Astrocyte (in vitro differentiated cells and primary cell): ENCODE measurements at regions not wholly inside any gene's neighbourhood (a gene's known extent, or its start where the extent isn't known, plus 50 kb on each side); places are given as distances from the start of the nearest gene placed in this dataset.

Source experiments
- DNase-seq: peaks from one replicate; pipeline ENCODE4 v3.0.0-alpha.2; 2010; ENCODE audit warnings: low read depth
- FAIRE-seq: peaks from 2 replicates; lab custom pipeline; 2011; peaks lifted over from hg19 to GRCh38; lab: Jason Lieb, UNC
- H2AFZ ChIP-seq: 2 replicates; pipeline ENCODE4 v1.6.0; 2012; ENCODE audit warnings: low read depth, low read length, inconsistent platforms
- H3K27ac ChIP-seq: 2 replicates; pipeline ENCODE4 v1.5.1; 2011; ENCODE audit warnings: low read depth, low read length, inconsistent platforms
- H3K27me3 ChIP-seq: 2 replicates; pipeline ENCODE4 v1.6.0; 2011; ENCODE audit warnings: low read length, inconsistent platforms; ENCODE audit not compliant: insufficient read depth
- H3K36me3 ChIP-seq: 2 replicates; pipeline ENCODE4 v1.5.1; 2011; ENCODE audit warnings: low read length, inconsistent platforms; ENCODE audit not compliant: insufficient read depth
- H3K4me1 ChIP-seq: 2 replicates; pipeline ENCODE4 v1.5.1; 2011; ENCODE audit warnings: low read length, inconsistent platforms; ENCODE audit not compliant: insufficient read depth
- H3K4me2 ChIP-seq: 2 replicates; pipeline ENCODE4 v1.6.0; 2012; ENCODE audit warnings: low read length, inconsistent platforms
- H3K4me3 ChIP-seq: 2 replicates; pipeline ENCODE4 v1.5.1; 2011; ENCODE audit warnings: low read depth, mild to moderate bottlenecking, low read length, inconsistent platforms; ENCODE audit not compliant: insufficient read depth
- H3K79me2 ChIP-seq: 2 replicates; pipeline ENCODE4 v1.6.0; 2012; ENCODE audit warnings: mild to moderate bottlenecking, low read length, inconsistent platforms; ENCODE audit not compliant: insufficient read depth
- H3K9ac ChIP-seq: 2 replicates; pipeline ENCODE4 v1.6.0; 2012; ENCODE audit warnings: mild to moderate bottlenecking, low read length, inconsistent platforms
- H3K9me3 ChIP-seq: 2 replicates; pipeline ENCODE4 v1.5.1; 2012; ENCODE audit warnings: low read depth, mild to moderate bottlenecking, low read length, inconsistent platforms; ENCODE audit not compliant: insufficient read depth
- H4K20me1 ChIP-seq: 2 replicates; pipeline ENCODE4 v1.6.0; 2012; ENCODE audit warnings: low read length, inconsistent platforms; ENCODE audit not compliant: insufficient read depth
- H3K27ac Mint-ChIP-seq: one replicate; pipeline ENCODE4 v1.8.0; 2021; ENCODE audit warnings: mild to moderate bottlenecking, mixed read lengths; ENCODE audit not compliant: unreplicated experiment
- H3K27me3 Mint-ChIP-seq: one replicate; pipeline ENCODE4 v1.8.0; 2021; ENCODE audit warnings: low read depth, mixed read lengths; ENCODE audit not compliant: unreplicated experiment
- H3K36me3 Mint-ChIP-seq: one replicate; pipeline ENCODE4 v1.8.0; 2021; ENCODE audit warnings: low read depth, mixed read lengths; ENCODE audit not compliant: unreplicated experiment
- H3K4me1 Mint-ChIP-seq: one replicate; pipeline ENCODE4 v1.8.0; 2021; ENCODE audit warnings: low read depth, mixed read lengths; ENCODE audit not compliant: unreplicated experiment
- H3K4me3 Mint-ChIP-seq: one replicate; pipeline ENCODE4 v1.8.0; 2021; ENCODE audit warnings: mild to moderate bottlenecking, moderate library complexity, mixed read lengths; ENCODE audit not compliant: unreplicated experiment
- H3K9me3 Mint-ChIP-seq: one replicate; pipeline ENCODE4 v1.8.0; 2021; ENCODE audit warnings: mild to moderate bottlenecking, mixed read lengths; ENCODE audit not compliant: unreplicated experiment
- CTCF ChIP-seq: IDR thresholded peaks from 2 replicates; pipeline ENCODE4 v1.5.1; 2011; ENCODE audit warnings: low read depth, mild to moderate bottlenecking, inconsistent platforms, low read length, moderate library complexity; ENCODE audit not compliant: insufficient read depth
- EZH2 ChIP-seq: IDR thresholded peaks from 2 replicates; pipeline ENCODE4 v1.6.1; 2012; ENCODE audit warnings: mild to moderate bottlenecking, low read length, inconsistent platforms; ENCODE audit not compliant: insufficient read depth

DNA sequence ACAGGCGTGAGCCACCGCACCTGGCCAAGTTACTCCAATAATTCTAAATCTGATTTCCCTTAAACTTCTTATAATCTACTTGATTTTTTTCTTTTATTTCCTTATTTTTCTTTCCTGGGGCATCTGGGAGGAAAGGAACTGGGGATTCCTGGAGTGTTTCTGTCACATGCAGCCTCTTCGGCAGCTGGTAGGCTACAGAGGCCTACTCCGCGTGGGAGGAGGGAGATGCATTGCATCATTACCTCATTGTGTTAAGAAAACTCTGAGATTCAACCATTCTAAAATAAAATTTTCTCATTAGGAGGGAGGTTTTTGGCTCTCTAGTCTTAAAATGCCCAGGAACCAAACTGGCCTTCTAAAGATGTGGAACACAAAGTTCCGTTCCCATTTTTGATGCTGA, 64.0 kb downstream of the SOX9 start:
- FAIRE-seq (no peak), DNase-seq (peak; percentile 14)
- Histone ChIP-seq H2AFZ (no peak overlapping the region), H3K9me3 (no peaks in the 10 kb centered on the region), H3K27me3 (no peaks in the 10 kb centered on the region), H3K27ac (no peak overlapping the region), H4K20me1 (no peaks in the 10 kb centered on the region), H3K79me2 (no peaks in the 10 kb centered on the region), H3K4me2 (no peak overlapping the region), H3K36me3 (no peaks in the 10 kb centered on the region), H3K4me1 (peaks cover 5% of the 10 kb centered on the region), H3K9ac (no peak overlapping the region), H3K4me3 (no peak overlapping the region)
- TF ChIP-seq EZH2: no peak
- TF ChIP-seq CTCF: no peak
- Mint-ChIP-seq H3K4me3 (no peak overlapping the region), H3K27ac (no peak overlapping the region), H3K9me3 (no peaks in the 10 kb centered on the region), H3K36me3 (no peaks in the 10 kb centered on the region), H3K4me1 (peaks cover 1% of the 10 kb centered on the region), H3K27me3 (peaks cover 4% of the 10 kb centered on the region)

DNA sequence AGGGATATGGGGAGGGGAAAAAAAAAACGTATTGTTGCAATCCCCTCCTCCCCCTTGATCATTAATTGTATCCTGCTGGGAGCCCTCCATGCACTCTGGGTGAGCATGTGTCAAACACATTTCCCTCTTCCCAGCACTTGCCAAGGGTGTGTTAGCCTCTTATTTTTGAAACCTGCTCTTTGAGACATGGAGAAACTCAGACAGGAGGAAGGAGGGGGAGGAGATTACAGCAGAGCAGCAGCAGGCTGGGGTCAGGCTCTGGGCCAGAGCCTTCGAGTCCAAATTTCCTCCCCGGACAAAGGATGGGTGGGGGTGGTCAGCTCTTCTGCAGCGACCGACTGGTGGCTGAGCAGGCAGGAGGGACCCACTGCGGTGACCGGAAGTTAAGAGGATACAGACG, 64.7 kb downstream of the SOX9 start:
- H3K4me1 Mint-ChIP-seq: peaks cover 8% of the 10 kb centered on the region
- no peaks in the 10 kb centered on the region for H3K9me3 Mint-ChIP-seq
- no peak overlapping the region for H3K9ac ChIP-seq
- H3K4me3 Mint-ChIP-seq: no peak overlapping the region
- no peak overlapping the region for H3K27ac Mint-ChIP-seq
- H3K27ac ChIP-seq: no peak overlapping the region
- no peak for FAIRE-seq
- H3K4me2 ChIP-seq: no peak overlapping the region
- H2AFZ ChIP-seq: no peak overlapping the region
- H3K36me3 Mint-ChIP-seq: no peaks in the 10 kb centered on the region
- peak; percentile 16 for DNase-seq
- H4K20me1 ChIP-seq: no peaks in the 10 kb centered on the region
- H3K36me3 ChIP-seq: no peaks in the 10 kb centered on the region
- peaks cover 4% of the 10 kb centered on the region for H3K27me3 Mint-ChIP-seq
- H3K79me2 ChIP-seq: no peaks in the 10 kb centered on the region
- peaks cover 5% of the 10 kb centered on the region for H3K4me1 ChIP-seq
- TF ChIP-seq EZH2 (no peak), CTCF (no peak)
- no peaks in the 10 kb centered on the region for H3K9me3 ChIP-seq
- no peak overlapping the region for H3K4me3 ChIP-seq
- no peaks in the 10 kb centered on the region for H3K27me3 ChIP-seq

DNA sequence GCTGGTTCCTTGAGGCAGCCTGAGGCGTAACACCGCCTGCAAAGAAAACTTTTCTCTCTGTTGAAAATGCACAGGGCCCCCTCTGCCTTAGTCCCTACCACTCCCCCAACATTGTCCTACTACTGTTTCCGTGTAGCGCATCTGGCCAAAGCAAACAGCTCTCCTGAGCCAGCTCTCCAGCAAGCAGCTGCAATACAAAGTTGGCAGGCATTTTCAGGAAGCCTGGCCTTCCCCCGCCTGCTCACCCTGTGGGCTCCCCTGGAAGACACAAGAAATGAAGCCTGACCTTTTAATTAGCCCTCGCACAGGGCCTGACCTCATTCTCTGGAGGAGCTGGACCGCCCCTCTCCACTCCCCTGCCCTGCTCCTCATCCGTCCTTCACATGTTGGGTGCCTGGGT, 66.7 kb downstream of the SOX9 start:
- no peak overlapping the region for H3K9ac ChIP-seq
- no peaks in the 10 kb centered on the region for H3K79me2 ChIP-seq
- H3K4me3 Mint-ChIP-seq: no peak overlapping the region
- no peak overlapping the region for H3K4me2 ChIP-seq
- H3K27me3 ChIP-seq: no peaks in the 10 kb centered on the region
- H2AFZ ChIP-seq: no peak overlapping the region
- TF ChIP-seq EZH2 (no peak), CTCF (no peak)
- no peaks in the 10 kb centered on the region for H3K27me3 Mint-ChIP-seq
- H3K27ac Mint-ChIP-seq: no peak overlapping the region
- H3K4me1 ChIP-seq: peaks cover 13% of the 10 kb centered on the region
- H4K20me1 ChIP-seq: no peaks in the 10 kb centered on the region
- no peak overlapping the region for H3K4me3 ChIP-seq
- H3K36me3 Mint-ChIP-seq: no peaks in the 10 kb centered on the region
- H3K9me3 Mint-ChIP-seq: no peaks in the 10 kb centered on the region
- FAIRE-seq: no peak
- H3K36me3 ChIP-seq: no peaks in the 10 kb centered on the region
- H3K27ac ChIP-seq: no peak overlapping the region
- peak; percentile 50 for DNase-seq
- H3K4me1 Mint-ChIP-seq: peaks cover 15% of the 10 kb centered on the region
- no peaks in the 10 kb centered on the region for H3K9me3 ChIP-seq
